Neural cell (in vitro differentiated cells): ENCODE measurements at regions not wholly inside any gene's neighbourhood (a gene's known extent, or its start where the extent isn't known, plus 50 kb on each side); places are given as distances from the start of the nearest gene placed in this dataset.

Experiments used
- H2AFZ ChIP-seq: fragments of 200-600, 300-800 bp; sonication (generic), shearing (Covaris generic); 2 replicates; pipeline ENCODE4 v1.6.0; 2014; ENCODE audit warnings: low read depth, mild to moderate bottlenecking, antibody characterized with exemption, low read length, moderate library complexity
- H3F3A ChIP-seq: fragments of 200-600 bp; shearing (Covaris generic); 2 replicates; pipeline ENCODE4 v1.6.1; 2016; ENCODE audit warnings: mild to moderate bottlenecking, moderate library complexity, mixed read lengths, antibody characterized with exemption, low read length; ENCODE audit not compliant: insufficient read depth, poor library complexity, severe bottlenecking
- H3K27ac ChIP-seq: fragments of 200-600, 300-800 bp; sonication (generic), shearing (Covaris generic); 2 replicates; pipeline ENCODE4 v1.5.1; 2014; ENCODE audit warnings: mild to moderate bottlenecking, low read length, moderate library complexity
- H3K27me3 ChIP-seq: fragments of 300-800, 200-600 bp; sonication (generic), shearing (Covaris generic); 2 replicates; pipeline ENCODE4 v1.6.0; 2014; ENCODE audit warnings: mild to moderate bottlenecking, low read depth, low read length, moderate library complexity; ENCODE audit not compliant: insufficient read depth
- H3K36me3 ChIP-seq: fragments of 300-800, 200-600 bp; sonication (generic), shearing (Covaris generic); 2 replicates; pipeline ENCODE4 v1.5.1; 2014; ENCODE audit warnings: mild to moderate bottlenecking, antibody characterized with exemption, low read length, moderate library complexity; ENCODE audit not compliant: insufficient read depth
- H3K4me2 ChIP-seq: fragments of 300-800, 200-600 bp; sonication (generic), shearing (Covaris generic); 2 replicates; pipeline ENCODE4 v1.6.0; 2014; ENCODE audit warnings: mild to moderate bottlenecking, low read length
- H3K4me3 ChIP-seq: fragments of 300-800, 200-600 bp; sonication (generic), shearing (Covaris generic); 2 replicates; pipeline ENCODE4 v1.5.1; 2014; ENCODE audit warnings: mild to moderate bottlenecking, low read length, moderate library complexity
- H3K79me2 ChIP-seq: fragments of 200-600 bp; shearing (Covaris generic); replicated peaks from 2 replicates; pipeline ENCODE4 v1.6.0; 2014; ENCODE audit warnings: mild to moderate bottlenecking, low read length, moderate library complexity; ENCODE audit not compliant: insufficient read depth
- H3K9ac ChIP-seq: fragments of 300-800, 200-600 bp; sonication (generic), shearing (Covaris generic); 2 replicates; pipeline ENCODE4 v1.6.1; 2016; ENCODE audit warnings: mild to moderate bottlenecking, low read length, mixed read lengths
- H3K9me2 ChIP-seq: fragments of 200-600 bp; shearing (Covaris generic); 2 replicates; pipeline ENCODE4 v1.6.1; 2016; ENCODE audit warnings: mild to moderate bottlenecking, low read length, mixed read lengths; ENCODE audit not compliant: insufficient read depth
- H3K9me3 ChIP-seq: fragments of 200-600, 300-800 bp; sonication (generic), shearing (Covaris generic); 2 replicates; pipeline ENCODE4 v1.6.1; 2016; ENCODE audit warnings: mild to moderate bottlenecking, mixed run types, low read length, moderate library complexity, mixed read lengths
- H4K20me1 ChIP-seq: fragments of 200-600 bp; shearing (Covaris generic); 2 replicates; pipeline ENCODE4 v1.6.1; 2016; ENCODE audit warnings: mild to moderate bottlenecking, mixed run types; ENCODE audit not compliant: insufficient read depth
- EP300 ChIP-seq: fragments of 450-650 bp; conservative IDR thresholded peaks from 2 replicates; pipeline ENCODE4 v1.6.1; 2014; ENCODE audit warnings: antibody characterized with exemption, mild to moderate bottlenecking, moderate library complexity; ENCODE audit not compliant: poor library complexity, severe bottlenecking
- EZH2 ChIP-seq: fragments of 200-600, 300-800 bp; shearing (Covaris generic), sonication (generic); IDR thresholded peaks from 2 replicates; pipeline ENCODE4 v1.6.1; 2014; ENCODE audit warnings: antibody characterized with exemption, low read length, borderline replicate concordance, mild to moderate bottlenecking; ENCODE audit not compliant: insufficient read depth, poor library complexity, severe bottlenecking
- MXI1 ChIP-seq: fragments of 450-650 bp; conservative IDR thresholded peaks from 2 replicates; pipeline ENCODE4 v1.6.1; 2014; ENCODE audit warnings: antibody characterized with exemption, mild to moderate bottlenecking; ENCODE audit not compliant: poor library complexity, severe bottlenecking
- POLR2AphosphoS5 ChIP-seq: IDR thresholded peaks from 2 replicates; pipeline ENCODE4 v1.6.1; 2012
- RAD21 ChIP-seq: fragments of 450-650 bp; conservative IDR thresholded peaks from 2 replicates; pipeline ENCODE4 v1.6.1; 2014; ENCODE audit warnings: antibody characterized with exemption, mild to moderate bottlenecking, moderate library complexity
- SMC3 ChIP-seq: fragments of 450-650 bp; conservative IDR thresholded peaks from 2 replicates; pipeline ENCODE4 v1.6.1; 2014; ENCODE audit warnings: antibody characterized with exemption, mild to moderate bottlenecking, moderate library complexity; ENCODE audit not compliant: poor library complexity
- TAF1 ChIP-seq: IDR thresholded peaks from 2 replicates; pipeline ENCODE4 v1.6.1; 2012; ENCODE audit warnings: low read depth
- TF ChIP-seq, protein P1 (sequence below): IDR thresholded peaks from 2 replicates; pipeline ENCODE4 v1.6.1; 2012; ENCODE audit warnings: borderline replicate concordance
- TF ChIP-seq, protein P2 (sequence below): fragments of 450-650 bp; IDR thresholded peaks from 2 replicates; pipeline ENCODE4 v1.5.1; 2014; ENCODE audit warnings: antibody characterized with exemption, mild to moderate bottlenecking, moderate library complexity; ENCODE audit not compliant: poor library complexity, severe bottlenecking

DNA sequence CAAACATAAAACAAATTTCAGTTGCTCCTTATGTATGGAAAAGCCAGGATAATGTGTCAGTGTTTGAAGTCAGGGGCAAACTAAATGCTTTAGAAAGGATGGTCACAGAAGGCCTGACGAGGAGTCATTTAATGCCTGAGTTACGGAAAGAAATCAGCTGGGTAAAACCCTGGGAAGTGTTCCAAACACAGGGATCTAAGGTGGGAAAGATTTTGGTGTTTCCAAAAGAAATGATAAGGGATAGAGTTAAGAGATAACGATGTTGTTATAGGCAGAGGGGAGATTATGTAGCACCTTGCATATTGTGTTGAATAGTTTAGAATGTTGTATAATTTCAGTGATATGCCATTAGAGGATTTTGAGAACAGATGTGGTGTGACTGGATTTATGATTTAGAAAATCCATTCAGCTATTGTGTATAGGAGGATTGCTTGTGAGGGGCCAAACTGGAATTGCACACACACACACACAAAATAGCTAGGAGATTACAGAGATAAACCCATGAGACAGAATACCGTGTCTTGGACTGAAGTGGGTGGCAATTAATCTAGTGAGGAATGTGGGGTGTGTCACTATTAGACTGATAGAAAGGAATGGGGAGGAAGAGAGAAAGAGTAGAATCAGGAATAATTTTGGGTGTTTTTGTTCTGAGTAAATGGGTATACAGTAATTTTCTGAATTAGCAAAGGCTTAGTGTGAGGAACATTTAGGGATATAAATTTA is 274.2 kb upstream of the DAB2 start:
- Histone ChIP-seq H3K9me3 (no peaks in the 10 kb centered on the region), H3K27ac (no peak overlapping the region), H3K9ac (no peak overlapping the region), H3K4me3 (no peak overlapping the region), H3K9me2 (no peaks in the 10 kb centered on the region), H3K36me3 (no peaks in the 10 kb centered on the region), H2AFZ (no peak overlapping the region), H4K20me1 (no peaks in the 10 kb centered on the region), H3K79me2 (no peaks in the 10 kb centered on the region), H3K27me3 (no peaks in the 10 kb centered on the region), H3K4me2 (no peak overlapping the region), H3F3A (no peaks in the 10 kb centered on the region)
- no peak for TF ChIP-seq MXI1

DNA sequence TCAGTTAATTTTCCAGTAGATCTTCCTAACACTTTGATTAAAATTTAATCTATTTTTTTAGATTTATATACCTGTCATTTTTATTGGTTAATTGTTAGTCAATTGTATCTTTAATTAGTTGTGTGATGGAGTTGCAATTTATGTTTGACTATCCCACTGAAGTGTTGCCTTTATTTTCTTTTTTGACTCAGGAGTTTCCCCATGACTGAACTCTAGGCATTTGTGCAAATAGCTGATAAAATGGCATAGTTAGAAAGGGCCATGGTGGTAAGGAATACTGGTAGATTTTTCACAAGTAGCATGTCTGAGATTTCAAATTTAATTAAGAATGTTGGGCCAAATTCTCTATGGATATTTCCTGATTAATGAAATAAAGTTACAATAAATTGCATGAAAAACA is 273.1 kb upstream of the DAB2 start:
- Histone ChIP-seq H3K79me2 (no peaks in the 10 kb centered on the region), H3F3A (no peaks in the 10 kb centered on the region), H4K20me1 (no peaks in the 10 kb centered on the region), H3K4me2 (no peak overlapping the region), H3K4me3 (no peak overlapping the region), H3K27me3 (no peaks in the 10 kb centered on the region), H3K9me3 (no peaks in the 10 kb centered on the region), H3K36me3 (no peaks in the 10 kb centered on the region), H3K9me2 (no peaks in the 10 kb centered on the region), H3K27ac (no peak overlapping the region), H3K9ac (no peak overlapping the region), H2AFZ (no peak overlapping the region)
- no peak for TF ChIP-seq POLR2AphosphoS5
- TF ChIP-seq TAF1, result no peak
- no peak for TF ChIP-seq EP300
- TF ChIP-seq RAD21, result no peak
- TF ChIP-seq, protein P1, sequence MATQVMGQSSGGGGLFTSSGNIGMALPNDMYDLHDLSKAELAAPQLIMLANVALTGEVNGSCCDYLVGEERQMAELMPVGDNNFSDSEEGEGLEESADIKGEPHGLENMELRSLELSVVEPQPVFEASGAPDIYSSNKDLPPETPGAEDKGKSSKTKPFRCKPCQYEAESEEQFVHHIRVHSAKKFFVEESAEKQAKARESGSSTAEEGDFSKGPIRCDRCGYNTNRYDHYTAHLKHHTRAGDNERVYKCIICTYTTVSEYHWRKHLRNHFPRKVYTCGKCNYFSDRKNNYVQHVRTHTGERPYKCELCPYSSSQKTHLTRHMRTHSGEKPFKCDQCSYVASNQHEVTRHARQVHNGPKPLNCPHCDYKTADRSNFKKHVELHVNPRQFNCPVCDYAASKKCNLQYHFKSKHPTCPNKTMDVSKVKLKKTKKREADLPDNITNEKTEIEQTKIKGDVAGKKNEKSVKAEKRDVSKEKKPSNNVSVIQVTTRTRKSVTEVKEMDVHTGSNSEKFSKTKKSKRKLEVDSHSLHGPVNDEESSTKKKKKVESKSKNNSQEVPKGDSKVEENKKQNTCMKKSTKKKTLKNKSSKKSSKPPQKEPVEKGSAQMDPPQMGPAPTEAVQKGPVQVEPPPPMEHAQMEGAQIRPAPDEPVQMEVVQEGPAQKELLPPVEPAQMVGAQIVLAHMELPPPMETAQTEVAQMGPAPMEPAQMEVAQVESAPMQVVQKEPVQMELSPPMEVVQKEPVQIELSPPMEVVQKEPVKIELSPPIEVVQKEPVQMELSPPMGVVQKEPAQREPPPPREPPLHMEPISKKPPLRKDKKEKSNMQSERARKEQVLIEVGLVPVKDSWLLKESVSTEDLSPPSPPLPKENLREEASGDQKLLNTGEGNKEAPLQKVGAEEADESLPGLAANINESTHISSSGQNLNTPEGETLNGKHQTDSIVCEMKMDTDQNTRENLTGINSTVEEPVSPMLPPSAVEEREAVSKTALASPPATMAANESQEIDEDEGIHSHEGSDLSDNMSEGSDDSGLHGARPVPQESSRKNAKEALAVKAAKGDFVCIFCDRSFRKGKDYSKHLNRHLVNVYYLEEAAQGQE, result no peak
- no peak for TF ChIP-seq SMC3
- TF ChIP-seq, protein P2, sequence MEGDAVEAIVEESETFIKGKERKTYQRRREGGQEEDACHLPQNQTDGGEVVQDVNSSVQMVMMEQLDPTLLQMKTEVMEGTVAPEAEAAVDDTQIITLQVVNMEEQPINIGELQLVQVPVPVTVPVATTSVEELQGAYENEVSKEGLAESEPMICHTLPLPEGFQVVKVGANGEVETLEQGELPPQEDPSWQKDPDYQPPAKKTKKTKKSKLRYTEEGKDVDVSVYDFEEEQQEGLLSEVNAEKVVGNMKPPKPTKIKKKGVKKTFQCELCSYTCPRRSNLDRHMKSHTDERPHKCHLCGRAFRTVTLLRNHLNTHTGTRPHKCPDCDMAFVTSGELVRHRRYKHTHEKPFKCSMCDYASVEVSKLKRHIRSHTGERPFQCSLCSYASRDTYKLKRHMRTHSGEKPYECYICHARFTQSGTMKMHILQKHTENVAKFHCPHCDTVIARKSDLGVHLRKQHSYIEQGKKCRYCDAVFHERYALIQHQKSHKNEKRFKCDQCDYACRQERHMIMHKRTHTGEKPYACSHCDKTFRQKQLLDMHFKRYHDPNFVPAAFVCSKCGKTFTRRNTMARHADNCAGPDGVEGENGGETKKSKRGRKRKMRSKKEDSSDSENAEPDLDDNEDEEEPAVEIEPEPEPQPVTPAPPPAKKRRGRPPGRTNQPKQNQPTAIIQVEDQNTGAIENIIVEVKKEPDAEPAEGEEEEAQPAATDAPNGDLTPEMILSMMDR, result no peak
- no peak for TF ChIP-seq MXI1
- TF ChIP-seq EZH2, result no peak
